GM12865 (cell line): ENCODE measurements at regions not wholly inside any gene's neighbourhood (a gene's known extent, or its start where the extent isn't known, plus 50 kb on each side); places are given as distances from the start of the nearest gene placed in this dataset.

Experiments
- DNase-seq: peaks from one replicate; pipeline ENCODE4 v3.0.0; 2010; ENCODE audit warnings: low read depth
- H3K4me3 ChIP-seq: 2 replicates; pipeline ENCODE4 v1.5.1; 2011; ENCODE audit warnings: mild to moderate bottlenecking, low read depth, low read length, control low read depth
- CTCF ChIP-seq: IDR thresholded peaks from 2 replicates; pipeline ENCODE4 v1.5.1; 2011; ENCODE audit warnings: low read length, control low read depth, low read depth, inconsistent platforms; ENCODE audit not compliant: insufficient read depth; ENCODE audit errors: missing control alignments

- DNase-seq: no peak
- TF ChIP-seq CTCF: no peak
- no peak overlapping the region for H3K4me3 ChIP-seq
Measured at GRCh38 chr1:29892247-29892646, 655.9 kb downstream of the PTPRU start.

GRCh38 chr1:29890201-29890959 lies 654.1 kb downstream of the PTPRU start:
- H3K4me3 ChIP-seq: no peak overlapping the region
- TF ChIP-seq CTCF: no peak
- DNase-seq: no peak

DNA sequence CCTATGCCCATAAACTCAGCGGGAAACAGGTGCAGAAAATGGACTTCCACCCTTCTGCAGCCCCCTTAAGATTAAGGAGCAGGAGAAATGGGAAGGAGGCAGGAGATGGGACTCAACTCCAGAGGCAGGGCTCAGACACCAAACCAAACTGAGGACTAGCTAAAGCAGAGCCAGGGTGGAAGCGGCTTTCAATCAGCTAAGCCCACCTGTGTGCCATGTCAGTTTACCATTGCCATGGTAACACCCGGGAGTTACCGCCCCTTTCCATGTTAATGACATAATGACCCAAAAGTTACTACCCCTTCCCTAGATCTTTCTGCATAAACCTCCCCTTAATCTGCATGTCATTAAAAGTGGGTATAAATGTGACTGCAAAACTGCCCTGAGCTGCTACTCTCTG lies 653.5 kb downstream of the PTPRU start:
- no peak for TF ChIP-seq CTCF
- DNase-seq: no peak
- H3K4me3 ChIP-seq: no peak overlapping the region

DNA sequence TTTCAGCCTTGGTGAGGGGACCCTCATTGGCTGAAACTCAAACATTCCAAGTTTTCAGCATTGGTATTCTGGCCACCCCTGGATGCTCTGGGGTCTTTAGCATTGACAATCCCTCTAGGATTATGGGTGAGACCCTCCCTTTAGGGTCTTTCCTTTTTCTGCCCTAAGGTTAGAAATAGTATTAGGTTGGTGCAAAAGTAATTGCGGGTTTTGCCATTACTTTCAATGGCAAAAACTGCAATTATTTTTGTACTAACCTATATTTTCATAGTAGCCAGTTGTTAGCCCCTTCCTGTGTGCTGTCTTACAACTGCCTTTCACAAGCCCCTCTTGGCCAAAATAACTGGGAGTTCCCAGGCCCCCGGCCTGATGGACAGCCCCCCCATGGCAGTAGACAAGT lies 648.4 kb downstream of the PTPRU start:
- TF ChIP-seq CTCF: no peak
- no peak for DNase-seq
- H3K4me3 ChIP-seq: no peak overlapping the region

GRCh38 chr1:29883986-29884385 lies 647.7 kb downstream of the PTPRU start:
- DNase-seq: no peak
- TF ChIP-seq CTCF: no peak
- no peak overlapping the region for H3K4me3 ChIP-seq

DNA sequence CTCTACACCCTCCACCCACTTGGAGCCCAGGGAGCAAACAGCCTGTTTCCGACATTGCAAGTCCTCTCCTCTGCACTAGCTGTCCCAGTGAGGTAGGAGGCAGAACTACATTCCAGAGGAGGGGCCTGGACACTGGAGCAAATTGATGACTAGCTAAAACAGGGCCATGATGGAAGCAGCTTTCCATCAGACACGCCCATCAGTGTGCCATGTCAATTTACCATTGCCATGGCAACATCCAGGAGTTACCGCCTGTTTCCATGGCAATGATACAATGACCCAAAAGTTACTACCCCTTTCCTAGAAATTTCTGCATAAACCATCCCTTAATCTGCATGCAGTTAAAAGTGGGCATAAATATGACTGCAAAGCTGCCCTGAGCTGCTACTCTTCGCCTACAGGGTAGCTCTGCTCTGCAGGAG lies 647.1 kb downstream of the PTPRU start:
- no peak for DNase-seq
- no peak for TF ChIP-seq CTCF
- no peak overlapping the region for H3K4me3 ChIP-seq

DNA sequence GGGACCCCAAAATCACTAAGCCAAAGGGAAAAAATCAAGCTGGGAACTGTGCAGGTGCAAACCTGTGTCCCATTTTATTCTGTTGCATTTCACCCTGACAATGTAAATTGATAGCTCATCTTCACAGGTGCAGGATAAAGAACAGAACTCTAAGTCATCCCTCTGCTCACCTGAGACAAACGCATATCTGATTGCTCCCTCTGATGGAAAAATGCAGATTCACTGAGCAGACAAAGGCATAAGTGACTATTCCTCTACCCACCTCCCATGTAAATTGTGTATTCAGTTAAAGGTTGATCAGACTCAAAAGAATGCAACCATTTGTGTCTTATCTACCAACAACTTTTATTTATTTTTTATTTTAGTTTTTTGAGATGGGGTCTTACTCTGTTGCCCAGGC lies 644.2 kb downstream of the PTPRU start:
- no peak overlapping the region for H3K4me3 ChIP-seq
- DNase-seq: no peak
- TF ChIP-seq CTCF: no peak
